ENCODE measurements at regions not wholly inside any gene's neighbourhood (a gene's known extent, or its start where the extent isn't known, plus 50 kb on each side); places are given as distances from the start of the nearest gene placed in this dataset.

- POLR2A ChIA-PET: no interaction called here
- DNase-seq (ENCODE audit: low read depth): no peak
- no peaks in the 10 kb centered on the region for H3K36me3 ChIP-seq (ENCODE audit: control insufficient read depth, insufficient read depth, low read length)
- TF ChIP-seq CTCF (IDR thresholded peaks at IDR 0.05; ENCODE audit: insufficient read depth, low read depth, low read length): no peak
- H3K27me3 ChIP-seq (ENCODE audit: control insufficient read depth, insufficient read depth, low read length): peaks cover 4% of the 10 kb centered on the region
- H3K4me3 ChIP-seq (ENCODE audit: low read depth, low read length): no peak overlapping the region
- CTCF ChIA-PET: interaction anchor here (0.6 kb wide), 1 partner anchor 250 kb away, joined by 3 read pairs; no protein-coding TSS in a partner anchor
Measured at GRCh38 chr6:4482461-4482860, 293.7 kb upstream of the CDYL start.

GRCh38 chr6:4480788-4481735 is 295.1 kb upstream of the CDYL start:
- ChIA-PET CTCF (no interaction called here), POLR2A (no interaction called here)
- Histone ChIP-seq H3K27me3 (ENCODE audit: control insufficient read depth, insufficient read depth, low read length) (peaks cover 4% of the 10 kb centered on the region), H3K36me3 (ENCODE audit: control insufficient read depth, insufficient read depth, low read length) (no peaks in the 10 kb centered on the region), H3K4me3 (ENCODE audit: low read depth, low read length) (no peak overlapping the region)
- no peak for TF ChIP-seq CTCF (IDR thresholded peaks at IDR 0.05; ENCODE audit: insufficient read depth, low read depth, low read length)
- no peak for DNase-seq (ENCODE audit: low read depth)

GRCh38 chr6:4478098-4478497 is 298.1 kb upstream of the CDYL start:
- H3K27me3 ChIP-seq (ENCODE audit: control insufficient read depth, insufficient read depth, low read length): peaks cover 4% of the 10 kb centered on the region
- no peak overlapping the region for H3K4me3 ChIP-seq (ENCODE audit: low read depth, low read length)
- no peak for TF ChIP-seq CTCF (IDR thresholded peaks at IDR 0.05; ENCODE audit: insufficient read depth, low read depth, low read length)
- CTCF ChIA-PET: interaction anchor here (0.6 kb wide), 1 partner anchor 267 kb away, joined by 3 read pairs; no protein-coding TSS in a partner anchor
- DNase-seq (ENCODE audit: low read depth): no peak
- POLR2A ChIA-PET: no interaction called here
- H3K36me3 ChIP-seq (ENCODE audit: control insufficient read depth, insufficient read depth, low read length): no peaks in the 10 kb centered on the region

- H3K4me3 ChIP-seq (ENCODE audit: low read depth, low read length): no peak overlapping the region
- DNase-seq (ENCODE audit: low read depth): no peak
- H3K27me3 ChIP-seq (ENCODE audit: control insufficient read depth, insufficient read depth, low read length): no peaks in the 10 kb centered on the region
- ChIA-PET CTCF (no interaction called here), POLR2A (no interaction called here)
- no peaks in the 10 kb centered on the region for H3K36me3 ChIP-seq (ENCODE audit: control insufficient read depth, insufficient read depth, low read length)
- TF ChIP-seq CTCF (IDR thresholded peaks at IDR 0.05; ENCODE audit: insufficient read depth, low read depth, low read length): no peak
Measured at GRCh38 chr6:4474810-4475209, 301.4 kb upstream of the CDYL start.

- POLR2A ChIA-PET: no interaction called here
- TF ChIP-seq CTCF (IDR thresholded peaks at IDR 0.05; ENCODE audit: insufficient read depth, low read depth, low read length): no peak
Measured at GRCh38 chr6:4472969-4473642, 303.1 kb upstream of the CDYL start.

More at GRCh38 chr6:4472969-4473642, 303.1 kb upstream of the CDYL start:
- Histone ChIP-seq H3K4me3 (ENCODE audit: low read depth, low read length) (no peak overlapping the region), H3K36me3 (ENCODE audit: control insufficient read depth, insufficient read depth, low read length) (no peaks in the 10 kb centered on the region), H3K27me3 (ENCODE audit: control insufficient read depth, insufficient read depth, low read length) (no peaks in the 10 kb centered on the region)
- CTCF ChIA-PET: no interaction called here
- no peak for DNase-seq (ENCODE audit: low read depth)
